PC-3 (cell line): ENCODE measurements at regions not wholly inside any gene's neighbourhood (a gene's known extent, or its start where the extent isn't known, plus 50 kb on each side); places are given as distances from the start of the nearest gene placed in this dataset.

Experiments
- ATAC-seq: fragments of 200-7000 bp; cut with Tn5 transposase; 2 replicates; pipeline ENCODE4 v1.9.1; 2020; ENCODE audit warnings: mild to moderate bottlenecking, moderate library complexity
- BruUV-seq: library from RNA; stranded (reverse); fragments of 400-500 nt; replicated peaks from 2 replicates; lab custom pipeline; 2021; lab: Mats Ljungman, UMichigan
- CTCF ChIA-PET: fragments of 300-600 bp; sonication (Branson Sonifier 250); formaldehyde crosslinking; loops from one replicate; lab custom pipeline; 2022; ENCODE audit warnings: antibody characterized with exemption; lab: Charles Lee
- POLR2A ChIA-PET: fragments of 300-600 bp; sonication (Branson Sonifier 250); formaldehyde crosslinking; loops from one replicate; lab custom pipeline; 2022; ENCODE audit warnings: antibody characterized with exemption; ENCODE audit not compliant: unreplicated experiment; lab: Charles Lee
- DNase-seq: peaks from one replicate; pipeline ENCODE4 v3.0.0-alpha.2; 2015
- H2AFZ ChIP-seq: fragments of 300-600 bp; sonication (generic); 2 replicates; pipeline ENCODE4 v1.6.0; 2016; ENCODE audit warnings: antibody characterized with exemption, low read length
- H3F3A ChIP-seq: fragments of 300-600 bp; sonication (generic); one replicate; pipeline ENCODE4 v1.6.0; 2017; ENCODE audit warnings: antibody characterized with exemption, low read length, control low read depth, mild to moderate bottlenecking; ENCODE audit not compliant: unreplicated experiment
- H3K27ac ChIP-seq: fragments of 300-600 bp; sonication (generic); 2 replicates; pipeline ENCODE4 v1.5.1; 2016; ENCODE audit warnings: mild to moderate bottlenecking, low read length
- H3K27me3 ChIP-seq: fragments of 300-600 bp; sonication (generic); 2 replicates; pipeline ENCODE4 v1.6.1; 2016; ENCODE audit warnings: low read length, mixed read lengths
- H3K36me3 ChIP-seq: fragments of 300-600 bp; sonication (generic); 2 replicates; pipeline ENCODE4 v1.6.1; 2016; ENCODE audit warnings: low read depth, mixed run types, low read length, mixed read lengths
- H3K4me1 ChIP-seq: fragments of 300-600 bp; sonication (generic); 2 replicates; pipeline ENCODE4 v1.5.1; 2016; ENCODE audit warnings: low read length; ENCODE audit not compliant: insufficient read depth
- H3K4me2 ChIP-seq: fragments of 300-600 bp; sonication (generic); 2 replicates; pipeline ENCODE4 v1.6.0; 2016; ENCODE audit warnings: low read length
- H3K4me3 ChIP-seq: fragments of 300-600 bp; sonication (generic); 2 replicates; pipeline ENCODE4 v1.5.1; 2016; ENCODE audit warnings: mild to moderate bottlenecking, low read length, mixed read lengths
- H3K79me2 ChIP-seq: fragments of 300-600 bp; sonication (generic); 2 replicates; pipeline ENCODE4 v1.6.1; 2017; ENCODE audit warnings: low read length, mixed read lengths
- H3K9ac ChIP-seq: fragments of 300-600 bp; sonication (generic); 2 replicates; pipeline ENCODE4 v1.6.0; 2016; ENCODE audit warnings: mild to moderate bottlenecking, low read length
- H3K9me2 ChIP-seq: fragments of 300-600 bp; sonication (generic); replicated peaks from 2 replicates; pipeline ENCODE4 v1.6.1; 2016; ENCODE audit warnings: mixed run types, low read length, mixed read lengths
- H3K9me3 ChIP-seq: fragments of 300-600 bp; sonication (generic); 2 replicates; pipeline ENCODE4 v1.6.1; 2016; ENCODE audit warnings: low read length, mixed read lengths
- H4K20me1 ChIP-seq: fragments of 300-600 bp; sonication (generic); 2 replicates; pipeline ENCODE4 v1.6.1; 2016; ENCODE audit warnings: low read length, mixed read lengths
- EZH2 ChIP-seq: fragments of 300-600 bp; sonication (generic); IDR thresholded peaks from one replicate; pipeline ENCODE4 v1.6.1; 2017; ENCODE audit warnings: antibody characterized with exemption, mild to moderate bottlenecking, low read length; ENCODE audit not compliant: unreplicated experiment
- EZH2phosphoT487 ChIP-seq: fragments of 300-600 bp; sonication (generic); IDR thresholded peaks from 2 replicates; pipeline ENCODE4 v1.6.1; 2018; ENCODE audit warnings: mild to moderate bottlenecking, antibody characterized with exemption, low read length, borderline replicate concordance
- intact Hi-C: fragments of 100-400 bp; cut with micrococcal nuclease; formaldehyde crosslinking; loops from 2 replicates; pipeline ENCODE4 v1.9.0; 2023
- TF ChIP-seq, protein P1 (sequence below): fragments of 300-600 bp; sonication (generic); conservative IDR thresholded peaks from 2 replicates; pipeline ENCODE4 v1.5.1; 2017; ENCODE audit warnings: antibody characterized with exemption, low read depth, mild to moderate bottlenecking, low read length

DNA sequence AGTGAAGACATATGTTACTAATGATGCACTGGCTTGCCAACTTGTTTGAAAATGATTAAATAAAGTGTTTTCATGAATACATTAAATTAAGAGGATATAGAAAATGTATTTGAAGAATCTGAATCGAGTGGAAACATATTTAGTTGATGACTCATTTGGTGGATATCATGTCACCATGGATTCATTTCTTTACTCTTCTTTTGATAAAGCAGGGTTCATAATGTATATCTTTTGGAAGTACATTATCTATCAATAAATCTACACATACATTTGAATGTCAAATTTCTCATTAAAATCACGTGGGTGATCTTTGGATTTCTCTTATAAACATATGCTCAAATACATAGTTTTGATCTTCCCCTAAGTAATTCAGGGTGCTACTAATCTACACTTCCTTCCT is 1148.1 kb upstream of the ACO1 start:
- ATAC-seq = no peak
- H3K79me2 ChIP-seq = no peaks in the 10 kb centered on the region

DNA sequence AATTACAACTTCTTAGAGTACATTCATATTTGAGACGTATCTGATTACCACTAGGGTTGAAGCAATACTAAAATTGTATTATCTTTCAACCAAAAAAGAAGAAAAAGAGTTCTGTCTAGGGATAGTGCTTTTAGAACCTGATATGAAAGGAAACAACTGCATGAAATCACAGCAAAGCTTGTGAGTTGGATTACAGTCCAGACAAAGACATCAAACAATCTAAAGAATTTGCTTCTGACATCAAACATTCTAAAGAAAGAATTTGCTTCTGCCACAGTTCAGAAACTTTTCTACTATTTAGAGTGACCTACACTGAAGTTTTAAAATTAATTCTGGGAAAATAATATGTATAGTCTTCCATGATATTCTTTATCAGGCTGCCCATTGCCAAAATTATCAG is 1141.1 kb upstream of the ACO1 start:
- no peaks in the 10 kb centered on the region for H4K20me1 ChIP-seq
- no peaks in the 10 kb centered on the region for H3K9me3 ChIP-seq
- no peaks in the 10 kb centered on the region for H3F3A ChIP-seq
- H3K27ac ChIP-seq = no peak overlapping the region
- H3K9ac ChIP-seq = no peak overlapping the region
- no peak overlapping the region for H2AFZ ChIP-seq
- H3K4me1 ChIP-seq = peaks cover 9% of the 10 kb centered on the region; the same call in 1 of the 2 replicates
- H3K36me3 ChIP-seq = no peaks in the 10 kb centered on the region
- peaks cover 5% of the 10 kb centered on the region; the same call in 1 of the 2 replicates for H3K27me3 ChIP-seq
- H3K4me3 ChIP-seq = no peak overlapping the region
- ATAC-seq = no peak
- intact Hi-C loops = no loop called here
- DNase-seq = no peak
- H3K4me2 ChIP-seq = no peak overlapping the region
- ChIA-PET CTCF (no interaction called here), POLR2A (no interaction called here)
- TF ChIP-seq, protein P1, sequence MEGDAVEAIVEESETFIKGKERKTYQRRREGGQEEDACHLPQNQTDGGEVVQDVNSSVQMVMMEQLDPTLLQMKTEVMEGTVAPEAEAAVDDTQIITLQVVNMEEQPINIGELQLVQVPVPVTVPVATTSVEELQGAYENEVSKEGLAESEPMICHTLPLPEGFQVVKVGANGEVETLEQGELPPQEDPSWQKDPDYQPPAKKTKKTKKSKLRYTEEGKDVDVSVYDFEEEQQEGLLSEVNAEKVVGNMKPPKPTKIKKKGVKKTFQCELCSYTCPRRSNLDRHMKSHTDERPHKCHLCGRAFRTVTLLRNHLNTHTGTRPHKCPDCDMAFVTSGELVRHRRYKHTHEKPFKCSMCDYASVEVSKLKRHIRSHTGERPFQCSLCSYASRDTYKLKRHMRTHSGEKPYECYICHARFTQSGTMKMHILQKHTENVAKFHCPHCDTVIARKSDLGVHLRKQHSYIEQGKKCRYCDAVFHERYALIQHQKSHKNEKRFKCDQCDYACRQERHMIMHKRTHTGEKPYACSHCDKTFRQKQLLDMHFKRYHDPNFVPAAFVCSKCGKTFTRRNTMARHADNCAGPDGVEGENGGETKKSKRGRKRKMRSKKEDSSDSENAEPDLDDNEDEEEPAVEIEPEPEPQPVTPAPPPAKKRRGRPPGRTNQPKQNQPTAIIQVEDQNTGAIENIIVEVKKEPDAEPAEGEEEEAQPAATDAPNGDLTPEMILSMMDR = no peak
- TF ChIP-seq EZH2 (no peak), EZH2phosphoT487 (no peak)
- H3K9me2 ChIP-seq = no peaks in the 10 kb centered on the region
- no peaks in the 10 kb centered on the region for H3K79me2 ChIP-seq
- BruUV-seq = no TSS peak

More for the DNA sequence above, 1148.1 kb upstream of the ACO1 start:
- Histone ChIP-seq H3K4me3 (no peak overlapping the region), H2AFZ (no peak overlapping the region), H3K4me1 (peaks cover 9% of the 10 kb centered on the region; the same call in 1 of the 2 replicates), H3K9me2 (no peaks in the 10 kb centered on the region), H3K9me3 (no peaks in the 10 kb centered on the region), H3K27me3 (no peaks in the 10 kb centered on the region), H3K9ac (no peak overlapping the region), H4K20me1 (no peaks in the 10 kb centered on the region), H3F3A (no peaks in the 10 kb centered on the region), H3K27ac (no peak overlapping the region), H3K36me3 (no peaks in the 10 kb centered on the region), H3K4me2 (no peak overlapping the region)
- ChIA-PET POLR2A (no interaction called here), CTCF (no interaction called here)
- TF ChIP-seq, protein P1 = no peak
- TF ChIP-seq EZH2 (no peak), EZH2phosphoT487 (no peak)
- intact Hi-C loops = no loop called here
- no peak for DNase-seq
- no TSS peak for BruUV-seq

DNA sequence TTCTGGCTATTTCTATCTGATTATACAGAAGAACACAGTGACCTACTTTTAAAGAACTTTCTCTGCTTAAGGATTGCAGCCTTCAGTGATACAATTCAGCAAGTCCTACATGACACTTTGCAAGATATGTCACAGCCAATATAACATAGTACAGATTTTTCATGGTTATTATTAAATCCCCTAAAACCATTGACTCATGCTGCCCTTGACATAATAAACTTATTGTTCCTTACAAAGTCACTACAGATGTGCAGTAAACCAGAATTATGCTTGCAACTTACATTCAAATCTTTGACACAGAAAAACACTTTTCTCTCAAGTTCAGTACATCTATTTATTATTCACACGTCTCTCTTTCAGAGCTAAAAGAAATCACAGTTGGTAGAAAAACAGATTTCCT is 1136.3 kb upstream of the ACO1 start:
- H3K27me3 ChIP-seq = peaks cover 5% of the 10 kb centered on the region; the same call in 1 of the 2 replicates
- H4K20me1 ChIP-seq = no peaks in the 10 kb centered on the region
- H3K36me3 ChIP-seq = no peaks in the 10 kb centered on the region
- H3K4me3 ChIP-seq = no peak overlapping the region
- CTCF ChIA-PET = no interaction called here
- ATAC-seq (no peak), DNase-seq (no peak)
- TF ChIP-seq EZH2 = no peak
- no peak for TF ChIP-seq EZH2phosphoT487
- TF ChIP-seq, protein P1 = no peak
- BruUV-seq = no TSS peak
- H3K4me2 ChIP-seq = no peak overlapping the region
- H3K9ac ChIP-seq = no peak overlapping the region
- no peaks in the 10 kb centered on the region for H3K4me1 ChIP-seq
- H2AFZ ChIP-seq = no peak overlapping the region
- H3K79me2 ChIP-seq = no peaks in the 10 kb centered on the region
- POLR2A ChIA-PET = no interaction called here
- intact Hi-C loops = no loop called here
- H3F3A ChIP-seq = no peaks in the 10 kb centered on the region
- H3K9me2 ChIP-seq = no peaks in the 10 kb centered on the region
- H3K27ac ChIP-seq = no peak overlapping the region
- no peaks in the 10 kb centered on the region for H3K9me3 ChIP-seq
